SH-SY5Y (cell line): ENCODE measurements at regions not wholly inside any gene's neighbourhood (a gene's known extent, or its start where the extent isn't known, plus 50 kb on each side); places are given as distances from the start of the nearest gene placed in this dataset.

Experiments used
- GATA2 ChIP-seq: IDR thresholded peaks from 2 replicates; pipeline ENCODE4 v1.6.1; 2011; ENCODE audit warnings: mild to moderate bottlenecking, low read depth, low read length
- GATA3 ChIP-seq: IDR thresholded peaks from 2 replicates; pipeline ENCODE4 v1.6.1; 2011; ENCODE audit warnings: low read depth, mild to moderate bottlenecking, low read length, moderate library complexity

GRCh38 chr5:167511276-167511675 is 780.2 kb upstream of the WWC1 start:
- TF ChIP-seq GATA3 (no peak), GATA2 (no peak)
